Breast epithelium (tissue), 3 donors: ENCODE measurements at regions not wholly inside any gene's neighbourhood (a gene's known extent, or its start where the extent isn't known, plus 50 kb on each side); places are given as distances from the start of the nearest gene placed in this dataset.

Source experiments
- POLR2A ChIP-seq: fragments of 450-650 bp; IDR thresholded peaks from one replicate; pipeline ENCODE4 v1.6.1; 2016; ENCODE audit warnings: antibody characterized with exemption, mild to moderate bottlenecking, moderate library complexity
- TF ChIP-seq, protein P1 (sequence below), 3 donors: fragments of 450-650 bp; IDR thresholded peaks; one replicate each; pipeline ENCODE4 v1.5.1; 2016 to 2017; ENCODE audit warnings: antibody characterized with exemption in 3 of 3, mild to moderate bottlenecking in 3 of 3, moderate library complexity in 3 of 3

DNA sequence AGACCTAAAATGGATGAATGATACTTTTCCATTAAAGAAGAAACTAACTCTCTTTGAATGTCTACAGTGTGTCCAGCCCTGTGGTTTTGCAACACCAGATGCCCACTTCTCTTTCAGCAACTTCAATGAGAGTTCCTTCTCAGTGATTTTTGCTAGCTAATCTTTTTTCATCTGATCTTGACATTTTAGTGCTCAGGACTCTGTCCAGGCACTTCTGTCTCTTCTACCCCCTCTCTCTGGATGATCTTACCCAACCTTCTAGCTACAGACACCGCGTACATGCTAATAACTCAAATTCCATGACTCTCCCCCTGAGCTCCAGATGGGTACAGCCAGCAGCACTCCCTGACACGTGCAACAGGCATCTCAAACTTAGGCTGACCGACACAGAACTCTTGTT, 161.1 kb upstream of the FOXN3 start:
- TF ChIP-seq, protein P1, sequence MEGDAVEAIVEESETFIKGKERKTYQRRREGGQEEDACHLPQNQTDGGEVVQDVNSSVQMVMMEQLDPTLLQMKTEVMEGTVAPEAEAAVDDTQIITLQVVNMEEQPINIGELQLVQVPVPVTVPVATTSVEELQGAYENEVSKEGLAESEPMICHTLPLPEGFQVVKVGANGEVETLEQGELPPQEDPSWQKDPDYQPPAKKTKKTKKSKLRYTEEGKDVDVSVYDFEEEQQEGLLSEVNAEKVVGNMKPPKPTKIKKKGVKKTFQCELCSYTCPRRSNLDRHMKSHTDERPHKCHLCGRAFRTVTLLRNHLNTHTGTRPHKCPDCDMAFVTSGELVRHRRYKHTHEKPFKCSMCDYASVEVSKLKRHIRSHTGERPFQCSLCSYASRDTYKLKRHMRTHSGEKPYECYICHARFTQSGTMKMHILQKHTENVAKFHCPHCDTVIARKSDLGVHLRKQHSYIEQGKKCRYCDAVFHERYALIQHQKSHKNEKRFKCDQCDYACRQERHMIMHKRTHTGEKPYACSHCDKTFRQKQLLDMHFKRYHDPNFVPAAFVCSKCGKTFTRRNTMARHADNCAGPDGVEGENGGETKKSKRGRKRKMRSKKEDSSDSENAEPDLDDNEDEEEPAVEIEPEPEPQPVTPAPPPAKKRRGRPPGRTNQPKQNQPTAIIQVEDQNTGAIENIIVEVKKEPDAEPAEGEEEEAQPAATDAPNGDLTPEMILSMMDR (IDR thresholded peaks at IDR 0.05) = no peak
- TF ChIP-seq POLR2A = no peak
